Ovary (tissue), 7 donors: ENCODE measurements at regions not wholly inside any gene's neighbourhood (a gene's known extent, or its start where the extent isn't known, plus 50 kb on each side); places are given as distances from the start of the nearest gene placed in this dataset.

Experiments
- DNase-seq, 5 donors: peaks; one replicate each; pipeline ENCODE4 v3.0.0-alpha.2; 2019 to 2020
- H3K27ac ChIP-seq, 2 donors: fragments of 200-600 bp; one replicate each; pipeline versions ENCODE4 v1.5.1 to v1.8.0; 2019 to 2022
- H3K27me3 ChIP-seq: fragments of 200-600 bp; one replicate; pipeline ENCODE4 v1.8.0; 2022
- H3K36me3 ChIP-seq: fragments of 200-600 bp; sonication (generic); one replicate; pipeline ENCODE4 v1.5.1; 2019
- H3K4me1 ChIP-seq: one replicate; pipeline ENCODE4 v1.8.1; 2013; ENCODE audit warnings: mild to moderate bottlenecking, moderate library complexity; ENCODE audit not compliant: insufficient read depth
- H3K4me3 ChIP-seq: fragments of 200-600 bp; sonication (generic); one replicate; pipeline ENCODE4 v1.5.1; 2017
- H3K9me3 ChIP-seq, 2 donors: fragments of 200-600 bp in 1 of 2; sonication (generic) in 1 of 2; one replicate each; pipeline versions ENCODE4 v1.5.1 to v1.8.1; 2013 to 2019; ENCODE audit warnings: mild to moderate bottlenecking in 1 of 2, moderate library complexity in 1 of 2
- CTCF ChIP-seq, 3 donors: fragments of 450-650 bp in 2 of 3; fragments of 200-600 bp in 1 of 3; IDR thresholded peaks; one replicate each; pipeline versions ENCODE4 v1.5.1 to v1.8.0; 2016 to 2022; ENCODE audit warnings: antibody characterized with exemption in 3 of 3, mild to moderate bottlenecking in 1 of 3
- EP300 ChIP-seq: sonication (generic); formaldehyde crosslinking; IDR thresholded peaks from one replicate; pipeline ENCODE4 v1.6.1; 2017; ENCODE audit warnings: antibody characterized with exemption
- POLR2A ChIP-seq: fragments of 450-650 bp; IDR thresholded peaks from one replicate; pipeline ENCODE4 v1.6.1; 2017; ENCODE audit warnings: antibody characterized with exemption, mild to moderate bottlenecking, moderate library complexity
- WGBS, 3 donors: extraction: QIAGEN DNeasy Blood & Tissue Kit in 1 of 3; methylation state at CpG; one replicate each; pipeline versions ENCODE4 v1.1.5 to v1.1.7; 2013 to 2017; 5-methylcytosine and 5-hydroxymethylcytosine counted together
- intact Hi-C, 4 donors: fragments of 100-400 bp; cut with DNase I; formaldehyde crosslinking; loops; one replicate each; pipeline versions ENCODE4 v1.11.0 to v1.15.1; 2022 to 2023
- donor health status: DM: no; HTN: no; CAD: no; lungs with moderate emphysema.
- donor health status: DM: no; HTN: no; CAD: no.
- donor health status: Bipolar disorder and iron deficiency.
- donor health status: DM: no; HTN: no; CAD: no.
- donor health status: DM: yes; HTN: yes; CAD: no.

DNA sequence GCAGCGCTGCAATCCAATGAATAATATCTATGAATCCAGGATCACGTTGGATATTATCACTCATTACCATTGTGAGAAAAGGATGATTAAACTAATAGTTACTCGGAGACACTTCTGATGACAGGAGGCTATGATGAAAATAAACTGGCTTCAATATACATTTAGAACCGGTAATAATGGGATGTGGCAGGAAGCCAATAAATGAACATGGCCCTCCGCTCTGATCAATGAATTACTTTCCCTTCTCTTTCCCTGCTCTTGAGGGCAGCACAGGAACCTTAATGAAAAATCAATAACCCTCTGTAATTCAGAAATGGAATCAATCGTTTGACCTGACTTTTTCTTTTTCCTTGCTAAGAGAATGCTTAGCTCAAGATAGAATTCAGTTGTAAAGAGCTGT lies 103.9 kb upstream of the PAQR3 start:
- H3K9me3 ChIP-seq = no peaks in the 10 kb centered on the region
- no peak for TF ChIP-seq CTCF (IDR thresholded peaks at IDR 0.05)
- no peak for TF ChIP-seq POLR2A
- no peak for TF ChIP-seq EP300
- intact Hi-C loops = loop anchor here in 2 of 4 donors (10.0 kb wide), 2 partner anchors 1142 to 1172 kb away; no protein-coding TSS in a partner anchor
- H3K36me3 ChIP-seq = no peaks in the 10 kb centered on the region
- no peaks in the 10 kb centered on the region for H3K27me3 ChIP-seq
- H3K4me3 ChIP-seq = no peak overlapping the region
- H3K27ac ChIP-seq = no peak overlapping the region
- WGBS, 3 donors = 84 to 86% (median 85%) methylated on average over 6 of the region's 6 CpGs
- no peaks in the 10 kb centered on the region for H3K4me1 ChIP-seq
- DNase-seq = no peak

- TF ChIP-seq CTCF (IDR thresholded peaks at IDR 0.05) (peak in 1 of 3 donors; percentile 46), POLR2A (no peak), EP300 (no peak)
- no peak for DNase-seq
- Histone ChIP-seq H3K4me1 (no peaks in the 10 kb centered on the region), H3K9me3 (no peaks in the 10 kb centered on the region), H3K27me3 (no peaks in the 10 kb centered on the region), H3K4me3 (no peak overlapping the region), H3K36me3 (no peaks in the 10 kb centered on the region), H3K27ac (no peak overlapping the region)
- 95 to 97% (median 95%) methylated on average over 1 of the region's 1 CpG for WGBS, 3 donors
- intact Hi-C loops = loop anchor here in 2 of 4 donors (10.0 kb wide), 2 partner anchors 1143 to 1173 kb away; no protein-coding TSS in a partner anchor
Observed at GRCh38 chr4:79042079-79042674, 102.9 kb upstream of the PAQR3 start.

GRCh38 chr4:79034544-79034943 lies 95.3 kb upstream of the PAQR3 start:
- no peak for TF ChIP-seq CTCF (IDR thresholded peaks at IDR 0.05)
- TF ChIP-seq EP300 = no peak
- TF ChIP-seq POLR2A = no peak
- 92 to 97% (median 94%) methylated on average over 2 of the region's 2 CpGs for WGBS, 3 donors
- H3K27ac ChIP-seq = no peak overlapping the region

GRCh38 chr4:79030973-79031372 lies 91.7 kb upstream of the PAQR3 start:
- no peak overlapping the region for H3K27ac ChIP-seq
- WGBS, 3 donors = 4 to 8% (median 4%) methylated on average over 1 of the region's 1 CpG
- H3K36me3 ChIP-seq = no peaks in the 10 kb centered on the region
- TF ChIP-seq CTCF (IDR thresholded peaks at IDR 0.05) = no peak
- no peak for TF ChIP-seq POLR2A
- no peak for TF ChIP-seq EP300
- no peaks in the 10 kb centered on the region for H3K27me3 ChIP-seq
- H3K9me3 ChIP-seq = no peaks in the 10 kb centered on the region
- DNase-seq = no peak
- intact Hi-C loops = no loop called here
- no peak overlapping the region for H3K4me3 ChIP-seq
- H3K4me1 ChIP-seq = no peaks in the 10 kb centered on the region

More at GRCh38 chr4:79034544-79034943, 95.3 kb upstream of the PAQR3 start:
- H3K36me3 ChIP-seq = no peaks in the 10 kb centered on the region
- no peaks in the 10 kb centered on the region for H3K4me1 ChIP-seq
- intact Hi-C loops = no loop called here
- no peaks in the 10 kb centered on the region for H3K9me3 ChIP-seq
- no peak for DNase-seq
- no peaks in the 10 kb centered on the region for H3K27me3 ChIP-seq
- H3K4me3 ChIP-seq = no peak overlapping the region
